ENCODE measurements at regions not wholly inside any gene's neighbourhood (a gene's known extent, or its start where the extent isn't known, plus 50 kb on each side); places are given as distances from the start of the nearest gene placed in this dataset.

DNA sequence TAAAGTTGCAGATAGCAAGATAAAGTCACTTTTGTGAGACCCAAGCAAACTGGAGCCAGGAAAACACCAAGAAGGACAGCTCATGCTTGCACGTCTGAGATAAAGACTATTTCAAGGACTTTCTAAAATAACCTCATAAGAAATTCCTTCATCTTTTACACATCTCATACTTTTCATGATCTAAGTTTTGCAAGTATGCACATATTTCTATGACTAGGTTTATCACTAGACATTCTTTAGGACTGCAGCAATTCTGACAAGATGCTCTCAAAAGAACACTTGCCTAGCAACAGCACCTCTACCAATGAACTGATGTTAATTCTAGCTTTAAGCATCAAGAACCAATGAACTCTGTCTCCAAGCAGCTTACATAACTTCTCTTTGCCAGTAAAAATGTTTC, 457.6 kb downstream of the SEMA3D start:
- TF ChIP-seq POLR2A (IDR thresholded peaks at IDR 0.05), result no peak
- TF ChIP-seq CTCF (IDR thresholded peaks at IDR 0.05), result no peak
- Histone ChIP-seq H3K9me3 (replicated peaks in 1 of 3) (no peaks in the 10 kb centered on the region), H3K27me3 (no peaks in the 10 kb centered on the region), H3K4me3 (no peak overlapping the region), H3K36me3 (replicated peaks in 1 of 2) (no peaks in the 10 kb centered on the region), H3K4me1 (replicated peaks in 1 of 2) (no peaks in the 10 kb centered on the region), H3K27ac (no peak overlapping the region)
- intact Hi-C loops (cut with DNase I), result no loop called here
- 20 to 36% (median 26%) methylated on average over 1 of the region's 1 CpG for WGBS, 4 donors
- DNase-seq, result no peak

DNA sequence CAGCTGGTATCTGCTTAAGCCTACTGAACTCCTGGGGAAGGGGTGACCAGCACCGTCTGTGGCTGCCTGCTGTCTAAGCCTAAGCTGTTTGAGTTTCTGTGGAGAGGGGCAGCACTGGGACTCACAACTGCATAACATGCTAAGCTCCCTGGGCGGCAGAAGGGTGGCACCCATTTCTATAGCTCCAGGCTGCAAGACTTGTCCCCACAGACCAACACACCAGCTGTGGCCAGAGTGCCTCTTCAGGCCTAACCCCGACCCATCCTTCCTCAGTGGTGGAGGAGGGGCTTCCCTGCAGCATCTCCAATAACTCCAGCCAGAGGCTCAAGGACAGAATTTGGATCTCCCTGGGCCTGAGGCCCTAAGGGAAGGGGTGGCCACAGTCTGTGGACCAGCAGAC, 464.1 kb downstream of the SEMA3D start:
- 86 to 100% (median 88%) methylated on average over 1 to 3 of the region's 3 CpGs for WGBS, 4 donors
- Histone ChIP-seq H3K4me1 (replicated peaks in 1 of 2) (no peaks in the 10 kb centered on the region), H3K27ac (no peak overlapping the region), H3K27me3 (no peaks in the 10 kb centered on the region), H3K9me3 (replicated peaks in 1 of 3) (no peaks in the 10 kb centered on the region), H3K4me3 (no peak overlapping the region), H3K36me3 (replicated peaks in 1 of 2) (no peaks in the 10 kb centered on the region)
- intact Hi-C loops (cut with DNase I), result no loop called here
- no peak for DNase-seq
- no peak for TF ChIP-seq CTCF (IDR thresholded peaks at IDR 0.05)
- TF ChIP-seq POLR2A (IDR thresholded peaks at IDR 0.05), result no peak

DNA sequence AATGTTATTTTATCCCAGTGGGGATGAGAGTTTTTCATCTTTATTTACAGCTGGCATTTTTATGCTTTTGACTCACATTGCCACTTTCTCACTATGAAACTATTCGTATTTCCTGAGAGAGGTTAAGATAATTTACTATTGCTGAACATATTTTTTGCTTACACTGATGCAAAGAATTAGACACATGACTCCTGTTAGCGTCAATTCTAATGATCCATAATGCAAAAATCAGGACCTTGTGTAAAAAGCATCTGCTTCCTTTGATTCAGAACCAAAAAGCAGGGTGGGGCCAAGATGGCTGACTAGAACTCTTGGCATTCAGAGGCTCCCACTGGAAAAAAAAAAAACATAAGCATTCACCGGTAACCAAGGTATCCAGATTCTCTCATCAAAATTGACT, 464.8 kb downstream of the SEMA3D start:
- intact Hi-C loops (cut with DNase I), result no loop called here
- Histone ChIP-seq H3K4me3 (no peak overlapping the region), H3K27me3 (no peaks in the 10 kb centered on the region), H3K9me3 (replicated peaks in 1 of 3) (no peaks in the 10 kb centered on the region), H3K27ac (no peak overlapping the region), H3K4me1 (replicated peaks in 1 of 2) (no peaks in the 10 kb centered on the region), H3K36me3 (replicated peaks in 1 of 2) (no peaks in the 10 kb centered on the region)
- DNase-seq, result no peak
- TF ChIP-seq POLR2A (IDR thresholded peaks at IDR 0.05), result no peak
- no peak for TF ChIP-seq CTCF (IDR thresholded peaks at IDR 0.05)
- 79 to 85% (median 80%) methylated on average over 3 of the region's 3 CpGs for WGBS, 4 donors

DNA sequence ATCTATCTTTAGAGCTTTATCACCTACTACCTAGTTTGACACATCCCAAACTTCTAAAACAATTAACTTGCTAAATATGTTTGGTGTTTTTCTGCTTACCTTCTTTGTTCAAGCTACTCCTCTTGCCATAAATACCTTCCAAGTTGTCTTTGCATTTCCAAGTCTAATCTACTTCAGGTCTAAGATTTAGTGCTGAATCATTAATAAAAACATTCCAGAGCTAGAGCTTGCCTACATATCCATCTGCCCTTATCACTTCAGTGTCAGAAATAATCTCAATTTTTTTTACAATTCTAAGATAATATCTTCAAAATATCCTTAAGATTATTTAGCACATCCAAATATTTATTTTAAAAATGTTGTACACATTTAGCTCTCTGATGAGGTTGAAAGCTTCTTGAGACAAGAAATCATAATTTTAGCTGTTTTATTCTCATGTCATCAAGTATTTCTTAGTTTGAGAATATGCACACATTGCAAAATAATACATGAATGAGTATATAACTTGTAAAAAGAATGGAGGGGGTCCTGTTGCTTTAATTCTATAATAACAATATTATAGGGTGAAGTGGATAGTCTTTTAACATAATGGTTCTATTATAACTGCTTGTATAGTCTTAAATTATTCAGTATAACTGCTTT, 466.3 kb downstream of the SEMA3D start:
- Histone ChIP-seq H3K27ac (no peak overlapping the region), H3K4me1 (replicated peaks in 1 of 2) (no peaks in the 10 kb centered on the region), H3K27me3 (no peaks in the 10 kb centered on the region), H3K4me3 (no peak overlapping the region), H3K9me3 (replicated peaks in 1 of 3) (no peaks in the 10 kb centered on the region), H3K36me3 (replicated peaks in 1 of 2) (no peaks in the 10 kb centered on the region)
- no peak for DNase-seq
- intact Hi-C loops (cut with DNase I), result no loop called here
- TF ChIP-seq POLR2A (IDR thresholded peaks at IDR 0.05), result no peak
- TF ChIP-seq CTCF (IDR thresholded peaks at IDR 0.05), result no peak
